ENCODE measurements at regions not wholly inside any gene's neighbourhood (a gene's known extent, or its start where the extent isn't known, plus 50 kb on each side); places are given as distances from the start of the nearest gene placed in this dataset.

DNA sequence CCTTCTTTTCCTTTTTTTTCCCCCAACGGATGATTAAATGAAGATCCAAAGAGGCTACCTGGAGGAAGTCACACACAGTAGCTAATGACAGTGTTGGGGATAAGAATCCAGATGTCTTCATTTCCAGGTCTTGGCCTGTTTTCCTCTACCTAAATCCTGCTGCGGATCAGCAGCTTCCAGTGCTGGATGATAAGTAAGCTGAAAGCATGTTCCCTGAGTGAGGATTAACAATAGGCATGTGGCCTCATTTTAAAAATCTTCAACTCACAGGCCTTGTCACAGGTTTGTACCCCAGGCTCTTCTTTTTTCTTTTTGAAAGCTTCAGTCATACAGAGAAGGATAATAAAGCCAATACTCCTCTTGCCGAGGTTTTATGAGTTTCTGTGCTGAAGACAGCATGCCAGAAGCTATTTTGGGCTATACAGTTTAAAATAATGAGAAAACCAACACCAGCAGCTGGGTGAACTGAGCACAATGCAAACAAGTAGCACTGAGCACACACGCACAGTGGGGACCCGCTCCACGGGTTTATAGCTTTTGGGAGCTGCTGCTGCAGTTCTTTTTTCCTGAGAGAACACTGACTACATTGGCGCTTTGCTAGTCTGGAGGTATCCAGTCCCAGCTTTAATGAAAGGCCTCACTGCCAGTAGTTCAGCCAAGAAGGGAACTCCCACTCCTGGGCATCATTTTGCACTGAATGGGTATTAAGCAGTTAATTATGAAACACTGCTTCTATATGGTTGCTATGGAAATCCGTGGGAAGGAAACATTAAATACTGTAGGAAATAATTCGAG, 184.2 kb upstream of the CTSO start:
- DNase-seq (ENCODE audit: low spot score), result no peak
- no peaks in the 10 kb centered on the region for H3K36me3 ChIP-seq
- H3K27me3 ChIP-seq (replicated peaks; ENCODE audit: insufficient read depth), result no peaks in the 10 kb centered on the region
- H3K4me3 ChIP-seq, result no peak overlapping the region
- no peak for TF ChIP-seq POLR2AphosphoS5 (IDR thresholded peaks at IDR 0.05)
- no peak for TF ChIP-seq POLR2A (IDR thresholded peaks at IDR 0.05)
- no peak for TF ChIP-seq CTCF (IDR thresholded peaks at IDR 0.05)
- intact Hi-C loops (cut with DNase I), result no loop called here
- WGBS, result 25% methylated on average over 9 of the region's 9 CpGs
- no peak overlapping the region for H3K27ac ChIP-seq
- H3K9me3 ChIP-seq, result no peaks in the 10 kb centered on the region
- no peaks in the 10 kb centered on the region for H3K4me1 ChIP-seq (replicated peaks)

DNA sequence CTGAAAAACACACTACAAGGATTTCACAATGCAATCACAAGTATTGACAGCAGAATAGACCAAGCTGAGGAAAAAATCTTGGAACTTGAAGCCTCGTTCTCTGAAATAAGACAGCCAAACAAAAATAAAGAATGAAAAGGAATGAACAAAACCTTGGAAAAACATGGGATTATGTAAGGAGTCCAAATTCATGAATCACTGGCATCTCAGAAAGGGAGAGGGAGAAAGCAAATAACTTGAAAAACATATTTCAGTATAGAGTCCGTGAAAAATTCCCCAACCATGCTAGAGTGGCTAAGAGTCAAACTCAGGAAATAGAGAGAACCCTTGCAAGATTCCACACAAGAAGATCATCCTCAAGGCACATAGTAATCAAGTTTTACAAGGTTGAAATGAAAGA, 178.5 kb upstream of the CTSO start:
- H3K36me3 ChIP-seq, result no peaks in the 10 kb centered on the region
- H3K27me3 ChIP-seq (replicated peaks; ENCODE audit: insufficient read depth), result no peaks in the 10 kb centered on the region
- no peaks in the 10 kb centered on the region for H3K4me1 ChIP-seq (replicated peaks)
- H3K4me3 ChIP-seq, result no peak overlapping the region
- no peak overlapping the region for H3K27ac ChIP-seq
- no peak for DNase-seq (ENCODE audit: low spot score)
- TF ChIP-seq POLR2AphosphoS5 (IDR thresholded peaks at IDR 0.05) (no peak), POLR2A (IDR thresholded peaks at IDR 0.05) (no peak), CTCF (IDR thresholded peaks at IDR 0.05) (no peak)
- intact Hi-C loops (cut with DNase I), result no loop called here
- 84% methylated on average over 2 of the region's 2 CpGs for WGBS
- H3K9me3 ChIP-seq, result no peaks in the 10 kb centered on the region

DNA sequence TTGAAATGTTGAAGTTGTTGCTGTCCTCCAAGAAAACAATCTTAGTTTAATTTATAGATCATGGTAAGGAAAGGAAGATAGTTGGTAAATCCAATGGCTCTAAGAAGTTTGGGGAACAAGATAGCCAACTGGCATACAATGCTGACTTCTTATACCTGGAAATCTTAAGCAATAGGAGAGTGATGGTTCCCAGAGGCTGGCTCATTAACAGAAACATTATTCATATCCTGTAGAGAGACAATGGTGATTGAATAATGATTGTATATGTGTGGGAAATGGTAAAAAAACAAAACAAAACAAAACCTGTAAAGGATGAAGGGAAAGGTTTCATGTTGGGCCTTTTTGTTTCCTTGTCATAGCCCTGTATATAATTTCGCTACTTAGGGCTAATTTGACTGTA, 174.9 kb upstream of the CTSO start:
- Histone ChIP-seq H3K27ac (no peak overlapping the region), H3K27me3 (replicated peaks; ENCODE audit: insufficient read depth) (no peaks in the 10 kb centered on the region), H3K36me3 (no peaks in the 10 kb centered on the region), H3K4me3 (no peak overlapping the region), H3K9me3 (no peaks in the 10 kb centered on the region), H3K4me1 (replicated peaks) (no peaks in the 10 kb centered on the region)
- DNase-seq (ENCODE audit: low spot score), result no peak
- WGBS, result 0% methylated on average over 1 of the region's 1 CpG
- intact Hi-C loops (cut with DNase I), result no loop called here
- no peak for TF ChIP-seq POLR2A (IDR thresholded peaks at IDR 0.05)
- TF ChIP-seq POLR2AphosphoS5 (IDR thresholded peaks at IDR 0.05), result no peak
- no peak for TF ChIP-seq CTCF (IDR thresholded peaks at IDR 0.05)

- intact Hi-C loops (cut with DNase I), result no loop called here
- TF ChIP-seq POLR2A (IDR thresholded peaks at IDR 0.05) (no peak), CTCF (IDR thresholded peaks at IDR 0.05) (no peak), POLR2AphosphoS5 (IDR thresholded peaks at IDR 0.05) (no peak)
- no peaks in the 10 kb centered on the region for H3K27me3 ChIP-seq (replicated peaks; ENCODE audit: insufficient read depth)
- no peak for DNase-seq (ENCODE audit: low spot score)
- H3K27ac ChIP-seq, result no peak overlapping the region
- no peaks in the 10 kb centered on the region for H3K36me3 ChIP-seq
- no peaks in the 10 kb centered on the region for H3K9me3 ChIP-seq
- no peaks in the 10 kb centered on the region for H3K4me1 ChIP-seq (replicated peaks)
- H3K4me3 ChIP-seq, result no peak overlapping the region
- WGBS, result 89% methylated on average over 2 of the region's 2 CpGs
These were observed 165.0 kb upstream of the CTSO start for GRCh38 chr4:156118507-156119220.

DNA sequence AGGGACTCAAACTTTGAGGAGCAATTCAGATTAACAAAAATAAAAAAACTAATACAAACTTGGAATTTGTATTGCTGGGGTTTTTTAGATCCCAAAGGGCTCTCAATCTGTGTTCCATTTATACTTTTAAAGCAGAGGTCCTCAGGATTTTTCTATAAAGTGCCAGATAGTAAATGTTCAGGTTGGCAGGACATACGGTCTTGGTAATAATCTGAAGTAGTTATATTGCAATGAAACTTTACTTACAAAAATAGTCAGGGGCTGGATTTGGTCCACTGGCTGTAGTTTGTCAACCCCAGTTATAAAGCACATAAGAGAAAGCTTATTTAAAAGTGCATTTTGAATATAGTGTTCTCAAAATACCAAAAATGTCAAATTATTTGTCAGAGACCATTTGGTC, 164.1 kb upstream of the CTSO start:
- Histone ChIP-seq H3K36me3 (no peaks in the 10 kb centered on the region), H3K9me3 (no peaks in the 10 kb centered on the region), H3K27me3 (replicated peaks; ENCODE audit: insufficient read depth) (no peaks in the 10 kb centered on the region), H3K4me1 (replicated peaks) (no peaks in the 10 kb centered on the region), H3K27ac (no peak overlapping the region), H3K4me3 (no peak overlapping the region)
- no peak for DNase-seq (ENCODE audit: low spot score)
- intact Hi-C loops (cut with DNase I), result no loop called here
- TF ChIP-seq POLR2A (IDR thresholded peaks at IDR 0.05) (no peak), POLR2AphosphoS5 (IDR thresholded peaks at IDR 0.05) (no peak), CTCF (IDR thresholded peaks at IDR 0.05) (no peak)
- WGBS, result 0% methylated on average over 1 of the region's 1 CpG

Data from prostate gland (tissue), 2 donors.